ENCODE measurements at regions not wholly inside any gene's neighbourhood (a gene's known extent, or its start where the extent isn't known, plus 50 kb on each side); places are given as distances from the start of the nearest gene placed in this dataset.

DNA sequence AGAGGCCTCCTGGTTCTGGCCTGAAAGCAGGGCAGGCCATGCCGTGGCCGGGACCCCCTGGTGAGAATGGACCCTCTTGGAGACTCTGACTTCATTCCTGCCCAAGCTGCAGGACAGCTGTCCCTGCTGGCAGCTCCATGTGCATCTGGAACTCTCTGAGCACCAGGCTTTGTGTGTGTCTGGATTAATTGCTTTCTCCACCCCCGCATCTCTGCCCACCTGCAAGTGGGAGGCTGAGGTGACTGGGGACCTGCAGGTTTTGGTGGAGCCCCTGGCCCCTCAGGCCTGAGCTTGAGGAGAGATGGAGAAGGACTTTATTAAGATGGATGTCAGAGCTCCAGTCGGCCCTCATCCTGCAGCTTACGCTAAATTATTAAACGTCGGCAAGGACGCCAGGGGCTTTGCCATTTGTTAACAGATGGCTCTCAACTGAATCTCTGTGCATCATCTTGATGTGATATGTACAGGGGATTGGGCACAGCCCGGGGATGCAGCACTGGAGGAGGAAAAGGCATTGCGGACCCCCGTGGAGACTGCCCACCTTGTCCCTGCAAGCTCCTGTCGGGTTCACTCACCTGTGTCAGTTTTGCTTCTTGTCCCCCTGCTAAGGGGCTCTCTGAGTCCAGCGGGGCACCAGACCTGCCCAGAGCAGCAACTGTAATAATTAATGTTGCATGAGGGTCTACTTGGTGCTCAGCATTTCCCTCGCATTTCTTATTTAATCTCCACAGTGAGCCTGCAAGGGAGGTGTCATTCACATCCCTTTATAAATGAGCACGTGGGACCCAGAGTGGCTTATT, 154.1 kb upstream of the RPL38 start:
- DNase-seq (ENCODE audit: low spot score in 2 of 2): no peak
- 77 to 81% methylated on average over 14 to 15 of the region's 15 CpGs for WGBS, 2 donors
- Histone ChIP-seq H3K36me3 (no peaks in the 10 kb centered on the region), H3K9me3 (no peaks in the 10 kb centered on the region), H3K4me3 (no peak overlapping the region), H3K4me1 (no peaks in the 10 kb centered on the region), H3K27ac (no peak overlapping the region), H3K27me3 (peaks cover 0 to 25% of the 10 kb centered on the region in 2 donors)
- TF ChIP-seq EP300 (IDR thresholded peaks at IDR 0.05) (no peak), POLR2A (IDR thresholded peaks at IDR 0.05) (no peak)
- TF ChIP-seq, protein P1, sequence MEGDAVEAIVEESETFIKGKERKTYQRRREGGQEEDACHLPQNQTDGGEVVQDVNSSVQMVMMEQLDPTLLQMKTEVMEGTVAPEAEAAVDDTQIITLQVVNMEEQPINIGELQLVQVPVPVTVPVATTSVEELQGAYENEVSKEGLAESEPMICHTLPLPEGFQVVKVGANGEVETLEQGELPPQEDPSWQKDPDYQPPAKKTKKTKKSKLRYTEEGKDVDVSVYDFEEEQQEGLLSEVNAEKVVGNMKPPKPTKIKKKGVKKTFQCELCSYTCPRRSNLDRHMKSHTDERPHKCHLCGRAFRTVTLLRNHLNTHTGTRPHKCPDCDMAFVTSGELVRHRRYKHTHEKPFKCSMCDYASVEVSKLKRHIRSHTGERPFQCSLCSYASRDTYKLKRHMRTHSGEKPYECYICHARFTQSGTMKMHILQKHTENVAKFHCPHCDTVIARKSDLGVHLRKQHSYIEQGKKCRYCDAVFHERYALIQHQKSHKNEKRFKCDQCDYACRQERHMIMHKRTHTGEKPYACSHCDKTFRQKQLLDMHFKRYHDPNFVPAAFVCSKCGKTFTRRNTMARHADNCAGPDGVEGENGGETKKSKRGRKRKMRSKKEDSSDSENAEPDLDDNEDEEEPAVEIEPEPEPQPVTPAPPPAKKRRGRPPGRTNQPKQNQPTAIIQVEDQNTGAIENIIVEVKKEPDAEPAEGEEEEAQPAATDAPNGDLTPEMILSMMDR (IDR thresholded peaks at IDR 0.05): no peak

DNA sequence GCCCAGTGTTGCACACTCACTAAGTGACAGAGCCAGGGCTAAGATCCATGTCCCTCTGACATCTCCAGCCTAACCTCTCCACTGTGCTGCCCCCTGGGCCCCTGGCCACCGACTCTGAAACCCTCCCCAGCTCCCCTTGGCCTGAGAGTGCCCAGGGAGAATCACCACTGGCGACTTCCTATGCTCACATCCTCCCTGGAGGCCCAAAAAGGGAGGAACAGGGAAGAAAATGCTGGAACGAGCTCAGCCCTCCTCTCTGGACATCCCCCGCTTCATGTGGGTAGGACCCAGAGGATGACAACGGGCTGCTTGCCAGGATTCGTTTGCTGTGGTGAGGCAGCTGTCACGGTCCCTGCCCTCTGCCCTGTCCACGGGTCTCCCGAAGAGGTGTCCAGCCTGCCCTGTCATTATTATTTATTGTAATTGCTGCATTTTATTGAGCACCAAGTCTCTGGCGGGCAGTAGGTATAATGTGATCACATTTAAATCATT, 153.5 kb upstream of the RPL38 start:
- TF ChIP-seq EP300 (IDR thresholded peaks at IDR 0.05) (no peak), POLR2A (IDR thresholded peaks at IDR 0.05) (no peak)
- H3K4me3 ChIP-seq: no peak overlapping the region
- H3K4me1 ChIP-seq: no peaks in the 10 kb centered on the region
- no peaks in the 10 kb centered on the region for H3K36me3 ChIP-seq
- WGBS, 2 donors: 37 to 38% methylated on average over 10 of the region's 10 CpGs
- no peaks in the 10 kb centered on the region for H3K9me3 ChIP-seq
- no peak overlapping the region for H3K27ac ChIP-seq
- DNase-seq (ENCODE audit: low spot score in 2 of 2): no peak
- peaks cover 0 to 25% of the 10 kb centered on the region in 2 donors for H3K27me3 ChIP-seq

DNA sequence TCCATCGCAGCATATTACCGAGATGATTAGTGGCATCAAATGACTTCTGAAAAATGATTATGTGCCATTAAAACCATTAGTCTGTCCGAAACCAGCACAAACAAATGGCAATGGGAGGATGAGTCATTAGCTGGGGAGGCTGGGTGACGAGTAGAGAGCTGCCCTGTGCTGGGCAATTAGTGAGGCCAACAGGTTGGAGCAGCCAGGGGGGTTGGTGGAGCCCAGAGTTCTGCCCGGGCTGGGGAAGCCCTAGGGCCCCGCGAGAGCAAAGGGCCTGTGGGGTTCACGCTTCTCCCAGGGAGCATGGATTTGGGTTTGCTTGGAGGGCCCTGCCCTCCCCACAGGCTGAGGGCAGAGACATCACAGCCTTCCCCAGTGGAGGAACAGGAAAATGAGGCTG, 152.1 kb upstream of the RPL38 start:
- 44 to 70% methylated on average over 8 of the region's 8 CpGs for WGBS, 2 donors
- Histone ChIP-seq H3K27me3 (peaks cover 0 to 25% of the 10 kb centered on the region in 2 donors), H3K4me1 (no peaks in the 10 kb centered on the region), H3K27ac (no peak overlapping the region), H3K4me3 (no peak overlapping the region), H3K36me3 (no peaks in the 10 kb centered on the region), H3K9me3 (no peaks in the 10 kb centered on the region)
- no peak for DNase-seq (ENCODE audit: low spot score in 2 of 2)
- TF ChIP-seq EP300 (IDR thresholded peaks at IDR 0.05) (no peak), POLR2A (IDR thresholded peaks at IDR 0.05) (no peak)
- TF ChIP-seq, protein P1 (IDR thresholded peaks at IDR 0.05): no peak

DNA sequence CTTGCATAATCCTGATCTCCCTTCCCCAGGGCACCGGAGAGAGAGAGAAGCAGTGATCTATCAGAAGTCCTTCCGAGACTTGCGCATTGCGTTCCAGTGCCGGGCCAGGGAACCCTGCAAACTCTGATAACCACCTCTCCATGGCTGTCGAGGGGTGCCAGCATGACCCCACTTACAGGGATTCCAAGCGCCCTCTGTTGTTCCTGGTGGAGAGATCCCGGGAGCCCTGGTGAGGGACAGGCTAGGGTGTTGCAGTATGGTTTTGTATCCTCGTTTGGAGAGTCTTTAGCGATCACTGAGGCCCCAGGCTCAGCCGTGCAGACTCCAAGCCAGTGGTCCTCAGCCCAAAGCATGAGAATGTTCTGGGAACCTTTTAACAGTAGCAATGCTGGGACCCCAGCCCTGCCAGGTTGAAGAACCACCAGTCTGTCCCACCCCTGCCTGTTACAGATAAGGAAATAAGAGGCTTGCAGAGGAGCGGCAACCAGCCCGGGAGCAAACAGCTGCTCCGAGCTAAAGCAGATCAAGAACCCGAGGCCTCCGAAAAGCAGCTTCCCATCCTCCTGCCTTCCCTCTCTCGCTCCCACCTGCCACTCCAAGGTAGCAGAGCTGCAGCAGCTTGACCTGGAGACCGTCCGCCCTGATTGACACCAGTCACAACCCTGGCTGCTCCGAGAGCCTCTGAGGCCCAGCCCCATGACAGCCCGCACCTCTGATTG, 150.3 kb upstream of the RPL38 start:
- peaks cover 0 to 21% of the 10 kb centered on the region in 2 donors for H3K27me3 ChIP-seq
- no peaks in the 10 kb centered on the region for H3K36me3 ChIP-seq

DNA sequence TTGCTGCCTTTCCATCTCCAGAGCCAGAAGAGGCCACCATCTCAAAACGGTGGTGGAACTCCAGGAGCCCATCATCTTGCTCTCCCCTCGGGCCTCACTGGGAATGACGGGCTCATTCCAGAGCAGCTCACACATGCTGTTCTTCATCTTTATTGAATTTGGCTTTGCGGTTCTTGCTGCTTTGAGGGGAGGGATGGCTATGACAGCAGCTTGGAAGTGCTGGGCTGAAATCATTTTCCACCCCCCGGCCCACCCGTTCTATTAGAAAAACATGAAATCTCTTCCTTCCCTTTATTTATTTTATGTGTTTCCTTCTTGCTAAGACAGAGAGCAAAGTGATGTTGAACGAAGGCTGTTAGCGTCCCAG, 149.8 kb upstream of the RPL38 start:
- Histone ChIP-seq H3K36me3 (no peaks in the 10 kb centered on the region), H3K27ac (no peak overlapping the region), H3K27me3 (peaks cover 0 to 19% of the 10 kb centered on the region in 2 donors), H3K4me3 (no peak overlapping the region), H3K9me3 (no peaks in the 10 kb centered on the region), H3K4me1 (no peaks in the 10 kb centered on the region)
- TF ChIP-seq, protein P1 (IDR thresholded peaks at IDR 0.05): no peak
- TF ChIP-seq EP300 (IDR thresholded peaks at IDR 0.05): no peak
- TF ChIP-seq POLR2A (IDR thresholded peaks at IDR 0.05): no peak
- WGBS, 2 donors: 61 to 63% methylated on average over 8 of the region's 8 CpGs
- no peak for DNase-seq (ENCODE audit: low spot score in 2 of 2)

More for the DNA sequence above, 150.3 kb upstream of the RPL38 start:
- Histone ChIP-seq H3K9me3 (no peaks in the 10 kb centered on the region), H3K27ac (no peak overlapping the region), H3K4me1 (no peaks in the 10 kb centered on the region), H3K4me3 (no peak overlapping the region)
- TF ChIP-seq EP300 (IDR thresholded peaks at IDR 0.05): no peak
- no peak for TF ChIP-seq POLR2A (IDR thresholded peaks at IDR 0.05)
- TF ChIP-seq, protein P1 (IDR thresholded peaks at IDR 0.05): no peak
- no peak for DNase-seq (ENCODE audit: low spot score in 2 of 2)
- 61 to 65% methylated on average over 21 of the region's 21 CpGs for WGBS, 2 donors

Data from tibial nerve (tissue), 4 donors.